ENCODE measurements at regions not wholly inside any gene's neighbourhood (a gene's known extent, or its start where the extent isn't known, plus 50 kb on each side); places are given as distances from the start of the nearest gene placed in this dataset.

DNA sequence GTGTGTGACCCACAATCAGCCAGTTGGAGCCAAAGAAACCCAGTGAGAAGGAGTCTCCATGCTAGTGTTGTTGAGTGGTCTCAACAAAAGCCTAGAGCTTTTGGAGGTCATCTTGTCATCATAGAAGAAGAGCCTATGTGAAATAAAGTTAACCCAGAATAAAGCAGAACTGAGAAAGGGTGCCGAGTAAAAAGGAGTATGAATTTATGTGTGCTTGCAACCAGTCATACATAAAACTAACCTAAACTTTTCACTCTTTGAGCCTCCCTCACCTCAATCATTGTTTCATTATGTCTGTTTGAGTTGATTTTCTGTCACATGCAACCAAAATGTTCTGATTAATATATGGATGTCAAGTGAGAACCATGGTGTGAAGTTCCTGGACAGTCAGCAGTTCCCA lies 599.3 kb upstream of the ZEB2 start:
- no peak for DNase-seq

DNA sequence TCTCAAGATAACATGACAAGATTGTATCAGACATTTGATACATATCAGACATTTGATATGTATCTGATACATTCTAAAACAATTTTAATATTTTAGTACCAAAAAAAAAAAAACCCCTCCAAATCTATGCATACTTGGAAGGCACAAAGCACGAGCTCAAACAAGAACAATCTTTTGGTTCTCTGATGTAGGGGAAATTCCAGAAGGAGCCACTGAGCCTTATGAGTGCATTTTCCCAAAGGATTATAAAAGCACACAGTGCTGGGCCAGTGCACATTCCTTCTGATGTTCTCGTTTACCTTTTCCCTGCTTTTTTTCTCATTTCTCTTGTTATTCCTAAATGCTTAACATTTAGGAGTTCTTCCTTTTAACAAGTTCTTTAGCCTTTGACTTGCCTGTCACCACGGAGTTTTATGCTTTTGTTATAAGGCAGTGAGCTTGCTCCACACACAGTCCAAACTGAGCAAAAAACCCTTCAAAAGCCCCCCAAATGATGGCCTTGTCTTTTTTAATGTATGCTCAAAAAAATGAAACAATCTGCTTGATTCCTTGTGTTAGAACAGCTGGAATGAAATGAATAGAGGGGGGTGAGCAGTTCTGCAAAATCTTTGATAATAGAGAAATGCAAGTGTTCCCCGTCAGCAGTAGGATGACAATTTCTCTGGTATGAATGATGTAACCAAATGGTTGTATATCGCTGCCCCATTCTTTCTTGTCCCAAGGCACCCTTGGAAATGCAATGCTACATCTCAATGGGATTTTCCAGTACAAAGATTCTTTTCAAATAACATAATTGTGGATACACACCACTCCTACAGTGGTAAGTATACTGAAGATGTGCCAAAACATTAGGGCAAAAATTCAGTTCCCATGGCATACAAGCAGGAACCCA lies 597.2 kb upstream of the ZEB2 start:
- DNase-seq = no peak

DNA sequence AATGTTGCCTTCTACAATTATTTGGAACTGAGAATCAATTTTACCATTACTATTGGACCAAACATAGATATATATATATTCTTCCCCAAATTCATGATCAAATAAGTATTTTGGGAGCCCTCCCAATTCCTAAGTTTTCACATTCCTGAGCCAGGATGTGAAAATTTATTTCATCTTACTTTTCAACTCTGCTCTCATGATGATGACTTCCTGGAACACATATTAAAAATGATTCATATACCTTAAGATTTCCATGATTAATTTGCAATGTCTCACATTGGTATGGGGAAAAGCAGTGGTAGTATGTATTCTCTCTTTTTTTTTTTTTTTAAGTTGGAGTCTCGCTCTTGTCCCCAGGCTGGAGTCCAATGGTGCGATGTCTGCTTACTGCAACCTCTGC lies 596.1 kb upstream of the ZEB2 start:
- no peak for DNase-seq

DNA sequence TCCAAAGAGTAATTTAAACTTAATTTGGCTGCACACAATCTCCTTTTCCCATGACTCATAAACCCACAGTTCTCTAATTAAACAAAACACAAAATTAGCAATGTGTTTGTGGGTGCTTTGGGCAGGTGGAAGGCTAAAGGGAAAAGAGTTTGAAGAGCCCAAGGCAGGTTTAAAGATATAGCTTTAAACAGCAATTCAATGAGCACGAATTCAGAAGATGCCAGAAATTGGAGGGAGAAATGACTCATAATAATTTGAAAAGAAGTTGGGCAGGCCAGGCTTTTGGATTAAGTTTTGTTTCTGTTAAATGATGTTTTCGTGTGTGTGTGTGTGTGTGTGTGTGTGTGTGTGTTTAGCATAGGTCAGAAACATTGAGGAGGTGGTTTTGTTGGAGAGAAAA lies 594.8 kb upstream of the ZEB2 start:
- no peak for DNase-seq

DNA sequence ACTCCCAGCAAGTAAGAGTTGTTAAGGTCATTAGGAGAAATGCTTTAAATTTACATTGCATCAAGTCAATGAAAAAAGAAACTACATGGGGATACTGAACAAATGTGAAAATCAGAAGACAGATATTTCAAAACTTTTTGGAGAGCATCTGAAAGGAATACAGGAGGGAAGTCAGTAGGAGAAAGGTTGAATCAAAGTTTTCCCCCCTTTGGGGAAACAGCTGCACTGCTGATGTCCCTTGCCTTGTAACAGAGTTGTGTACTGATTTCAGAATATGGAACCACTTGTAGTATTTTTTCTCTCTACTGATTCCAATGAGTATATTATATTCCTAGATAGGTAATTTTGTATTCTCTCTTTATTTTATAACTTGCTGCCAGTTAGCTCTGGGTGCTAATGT lies 592.5 kb upstream of the ZEB2 start:
- no peak for DNase-seq

DNA sequence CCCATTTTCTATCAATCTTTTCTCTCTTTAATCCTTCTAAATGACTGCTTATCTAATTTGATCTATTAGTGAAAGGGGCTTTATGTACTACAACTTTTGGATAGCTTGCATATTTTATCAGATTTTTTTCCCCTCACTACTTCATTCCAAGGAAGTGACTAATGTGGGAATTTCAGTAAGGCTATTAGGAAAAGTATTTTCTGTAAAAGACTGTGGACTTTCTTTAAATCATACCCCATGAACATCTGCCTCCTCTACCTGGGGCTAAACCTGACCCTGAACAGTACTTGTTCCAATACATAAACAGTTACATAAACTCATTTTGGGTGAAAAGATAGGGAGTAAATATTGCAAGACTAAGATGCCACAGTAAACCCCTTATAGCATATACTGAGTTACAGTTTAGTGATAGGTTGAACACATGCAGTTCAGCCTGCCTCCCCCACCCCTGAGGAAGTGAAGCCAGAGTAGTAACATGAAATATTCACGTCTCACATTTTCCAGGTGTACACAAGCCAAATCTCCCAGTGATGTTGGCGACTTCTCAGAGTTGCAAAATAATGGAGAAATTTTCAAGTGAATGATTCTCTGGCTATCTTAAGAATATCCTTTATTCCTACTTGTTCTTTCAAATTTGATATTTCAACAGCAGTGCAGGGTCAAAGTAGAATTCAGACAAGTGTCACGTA lies 590.9 kb upstream of the ZEB2 start:
- DNase-seq = no peak

DNA sequence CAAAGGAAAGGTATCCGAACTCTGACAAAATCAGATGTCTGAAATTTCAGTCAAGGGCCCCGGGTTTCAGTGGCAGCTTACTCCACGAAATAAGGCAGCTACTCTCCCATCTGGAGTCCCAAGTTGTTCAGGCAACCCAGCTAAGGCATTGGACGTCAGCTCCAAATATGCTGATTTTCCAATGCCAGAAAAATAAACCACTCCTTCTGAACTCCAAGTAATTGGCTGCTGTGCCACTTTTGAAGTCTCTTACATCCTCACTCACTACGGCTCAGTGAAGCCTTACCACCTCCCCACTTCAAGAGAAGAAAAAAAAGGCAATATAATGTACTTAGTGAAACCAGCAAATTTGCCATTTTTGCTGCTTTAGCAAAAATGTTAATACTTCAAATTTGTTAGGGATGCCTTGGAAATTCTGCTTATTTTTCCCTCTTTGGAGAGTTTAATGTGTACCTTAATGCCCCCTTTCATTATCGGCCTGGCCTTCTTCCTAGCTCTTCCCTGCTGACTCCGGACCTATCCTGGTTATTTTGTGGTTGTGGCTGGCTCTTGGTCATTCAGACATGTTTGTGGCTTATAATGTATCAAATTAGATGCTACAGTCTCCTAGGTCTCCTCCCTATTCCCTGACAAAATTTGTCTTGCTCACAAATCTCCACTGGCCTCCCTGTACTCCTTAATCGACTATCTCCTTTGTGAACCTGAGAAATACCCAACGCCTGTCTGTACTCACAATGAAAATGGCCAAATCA lies 589.2 kb upstream of the ZEB2 start:
- DNase-seq = no peak

DNA sequence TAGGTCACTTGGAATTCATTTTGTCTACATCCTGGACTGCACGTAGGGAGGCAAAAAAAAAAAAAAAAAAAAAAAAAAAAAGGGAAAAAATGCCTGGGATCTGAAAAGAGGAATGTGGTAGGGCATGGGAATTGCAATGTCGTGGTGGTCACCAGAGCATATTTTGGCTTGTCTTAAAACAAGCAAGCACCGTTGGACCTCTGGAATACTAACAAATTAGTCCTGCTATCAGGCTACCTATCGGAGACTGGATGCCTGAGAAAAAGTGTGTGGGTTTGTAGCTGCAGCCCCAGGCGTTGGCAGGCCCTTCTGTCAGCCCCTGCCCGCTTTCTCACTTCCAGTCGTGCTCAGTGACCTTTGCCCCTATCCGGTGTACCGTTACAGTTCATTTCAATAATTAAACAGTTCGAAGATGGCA lies 588.5 kb upstream of the ZEB2 start:
- no peak for DNase-seq

DNA sequence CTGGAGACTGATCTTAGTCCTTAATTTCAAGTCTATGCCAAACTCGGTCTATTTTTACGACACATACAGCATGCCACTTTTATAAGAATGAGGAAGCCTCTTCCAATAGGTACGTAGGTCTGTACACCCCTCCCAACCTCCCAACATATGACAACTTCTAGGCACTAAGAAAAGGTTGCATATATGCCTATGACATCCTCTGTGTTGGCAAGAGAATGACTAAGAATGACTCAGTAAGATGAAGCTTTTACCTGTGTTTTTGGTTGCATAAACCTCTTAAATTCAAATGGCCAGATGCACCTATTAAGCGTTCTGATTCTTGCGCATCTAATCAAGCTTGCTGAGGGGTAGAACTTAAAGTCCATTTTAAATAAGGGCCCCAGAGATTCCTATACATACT lies 586.4 kb upstream of the ZEB2 start:
- no peak for DNase-seq

DNA sequence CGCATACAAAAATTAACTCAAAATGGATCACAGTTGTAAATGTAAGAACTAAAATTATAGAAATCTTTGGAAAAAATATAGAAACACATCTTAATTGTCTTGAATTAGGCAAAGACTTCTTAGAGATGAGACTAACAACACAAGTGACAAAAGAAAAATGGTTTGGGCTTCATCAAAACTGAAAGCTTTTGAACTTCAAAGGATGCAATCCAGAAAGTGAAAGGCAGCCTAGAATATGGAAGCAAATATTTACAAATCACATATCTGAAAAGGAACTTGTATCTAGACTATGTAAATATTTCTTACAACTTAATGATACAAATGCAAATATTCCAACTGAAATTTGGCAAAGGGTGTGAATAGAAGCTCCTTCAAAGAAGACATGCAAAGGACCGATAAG lies 582.8 kb upstream of the ZEB2 start:
- no peak for DNase-seq

DNA sequence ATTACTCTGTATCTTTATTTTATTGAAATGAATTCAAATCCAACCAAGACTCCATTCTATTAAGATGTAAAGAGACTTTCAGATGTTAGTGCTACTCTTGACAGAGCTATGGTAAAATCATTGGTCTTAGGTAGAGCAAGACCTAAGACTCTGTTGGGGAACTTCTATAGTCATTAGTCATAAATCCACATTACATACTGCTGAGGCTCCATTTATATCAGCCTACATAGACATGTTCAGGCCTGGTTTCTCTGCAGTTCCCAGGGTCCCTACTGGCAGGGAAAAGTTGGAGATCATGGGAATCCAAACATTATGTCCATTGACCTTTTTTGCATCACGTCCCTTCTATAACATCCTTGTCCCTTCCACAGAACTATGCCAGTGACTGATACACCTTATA lies 580.4 kb upstream of the ZEB2 start:
- DNase-seq = no peak

DNA sequence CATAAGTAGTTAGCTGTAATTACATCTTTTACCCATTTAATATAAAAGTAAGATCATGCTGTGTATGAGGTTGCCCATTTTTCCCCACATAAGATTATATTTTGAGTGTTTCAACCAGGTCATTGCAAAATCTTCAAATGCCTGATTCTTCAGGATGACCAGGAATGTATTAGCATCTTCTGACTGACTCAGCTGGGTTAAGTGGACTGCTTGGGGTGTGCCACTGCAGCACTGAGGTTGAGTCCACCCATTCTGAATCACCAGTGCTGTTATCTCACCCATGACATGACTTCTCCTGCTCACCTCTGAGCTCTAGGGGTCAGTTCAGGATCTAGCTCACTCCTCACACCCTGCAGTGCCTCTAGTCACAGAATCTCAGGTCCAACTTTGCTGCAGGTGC lies 576.7 kb upstream of the ZEB2 start:
- no peak for DNase-seq

DNA sequence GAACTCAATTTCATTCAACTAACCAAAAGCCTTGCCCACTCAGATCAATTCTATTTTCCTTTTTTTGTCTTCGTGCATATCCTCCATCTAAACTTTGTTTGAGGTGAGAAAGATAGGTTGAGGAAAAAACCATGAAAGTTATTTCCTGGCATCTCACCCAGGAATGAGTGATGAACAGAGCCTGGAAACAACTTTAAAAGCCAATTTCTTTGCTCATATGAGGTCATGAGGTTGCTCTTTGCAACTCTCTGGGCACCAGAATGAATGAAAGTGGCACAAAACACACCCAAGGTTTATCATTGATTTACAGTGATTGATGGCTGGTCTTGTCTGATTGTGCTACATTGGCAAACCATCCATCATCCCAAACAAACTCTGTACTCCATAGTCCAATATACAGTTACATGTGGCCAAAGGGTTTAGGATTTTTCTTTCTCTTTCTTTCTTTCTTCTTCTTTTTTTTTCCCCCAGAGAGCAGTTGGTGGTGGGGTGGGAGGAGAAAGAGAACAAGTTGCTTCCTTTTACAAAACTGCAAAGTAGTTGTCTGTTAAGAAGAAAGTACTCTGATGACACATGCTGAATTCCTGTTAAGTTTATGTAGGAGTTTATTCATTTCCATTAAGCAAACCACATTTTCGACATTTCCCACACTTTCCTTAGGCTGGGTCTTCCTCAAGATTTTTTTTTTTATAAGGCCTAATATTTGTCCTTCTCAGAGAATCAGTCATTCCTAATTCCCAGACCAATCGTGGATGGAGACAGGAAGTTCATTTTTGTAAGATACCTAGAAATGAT lies 575.9 kb upstream of the ZEB2 start:
- DNase-seq = no peak

DNA sequence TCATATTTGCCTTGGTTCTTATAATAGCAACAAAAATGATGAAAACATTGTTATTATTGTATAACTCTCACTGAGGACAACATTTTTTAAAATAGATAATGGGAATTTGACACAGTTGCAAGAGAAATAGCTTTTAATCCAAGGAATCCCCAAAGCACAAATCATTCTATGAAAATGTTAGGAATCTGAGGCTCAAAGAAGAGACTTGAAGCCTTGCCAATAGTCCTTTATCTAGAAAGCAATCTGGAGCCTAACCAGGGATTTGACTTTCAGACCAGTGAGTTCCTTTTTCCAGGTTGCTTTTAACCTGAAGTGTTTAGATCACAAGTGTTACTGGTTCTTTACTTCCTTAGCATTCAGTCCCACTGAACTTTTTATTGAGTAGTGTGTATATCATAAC lies 574.5 kb upstream of the ZEB2 start:
- DNase-seq = no peak

DNA sequence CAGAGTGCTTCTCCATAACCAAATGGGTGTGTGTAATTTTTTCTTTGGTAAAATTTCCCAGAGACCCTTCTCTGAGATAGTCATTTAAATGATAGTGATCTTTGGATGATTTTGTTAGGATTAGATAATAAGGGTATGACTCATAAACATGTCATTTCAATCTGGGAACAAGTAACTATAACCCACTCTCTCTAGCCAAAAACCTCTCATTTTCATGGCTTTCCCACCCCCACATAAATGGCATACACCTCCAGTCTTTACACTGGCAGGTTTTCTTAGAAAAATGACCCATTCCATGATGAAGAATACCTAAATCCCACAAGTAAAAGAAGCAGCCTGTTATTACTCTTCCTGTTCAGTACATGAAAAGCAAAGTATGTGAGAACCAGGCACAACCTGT lies 572.0 kb upstream of the ZEB2 start:
- no peak for DNase-seq

DNA sequence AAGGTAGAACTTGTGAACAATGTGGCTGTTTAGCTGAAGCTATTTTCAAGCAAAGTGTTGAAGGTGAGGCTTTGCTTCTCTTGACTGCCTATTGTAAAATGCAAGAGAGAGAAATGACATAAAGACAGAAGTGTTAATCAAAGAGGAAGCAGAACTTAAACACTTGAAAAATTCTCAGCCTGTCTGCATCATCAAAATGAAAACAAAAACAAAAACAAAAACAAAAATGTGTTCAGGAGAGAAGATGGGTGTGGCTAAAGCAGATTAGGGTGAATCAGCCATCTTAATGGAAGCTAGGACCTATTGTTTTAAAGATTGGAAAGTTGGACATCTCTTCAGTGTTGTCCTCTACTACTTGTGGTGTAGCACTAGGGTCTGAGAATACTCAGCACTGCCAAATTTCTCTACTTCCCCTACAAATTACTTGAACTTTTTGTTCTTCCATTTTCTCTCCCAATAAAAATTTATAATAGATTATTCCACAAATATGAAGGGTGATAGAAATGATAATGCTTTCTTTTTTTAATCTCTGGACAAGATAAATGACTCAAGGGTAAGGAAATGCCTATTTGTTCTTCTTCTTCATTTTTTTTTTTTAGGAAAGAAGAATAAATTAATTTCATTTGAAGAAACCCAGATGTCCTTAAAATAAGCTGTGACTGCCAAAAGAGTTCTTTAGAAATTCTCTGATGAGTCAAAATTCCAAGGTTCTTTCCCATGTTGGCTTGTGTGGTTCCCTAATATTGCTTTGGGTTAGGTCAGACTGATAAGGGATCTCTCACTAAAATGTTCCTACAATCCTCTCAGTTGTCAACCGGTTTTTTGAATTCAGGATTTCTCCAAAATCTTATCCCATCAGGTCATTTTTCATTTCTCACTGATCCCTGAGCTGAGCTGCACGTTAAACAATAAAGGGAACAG lies 571.2 kb upstream of the ZEB2 start:
- DNase-seq = no peak

DNA sequence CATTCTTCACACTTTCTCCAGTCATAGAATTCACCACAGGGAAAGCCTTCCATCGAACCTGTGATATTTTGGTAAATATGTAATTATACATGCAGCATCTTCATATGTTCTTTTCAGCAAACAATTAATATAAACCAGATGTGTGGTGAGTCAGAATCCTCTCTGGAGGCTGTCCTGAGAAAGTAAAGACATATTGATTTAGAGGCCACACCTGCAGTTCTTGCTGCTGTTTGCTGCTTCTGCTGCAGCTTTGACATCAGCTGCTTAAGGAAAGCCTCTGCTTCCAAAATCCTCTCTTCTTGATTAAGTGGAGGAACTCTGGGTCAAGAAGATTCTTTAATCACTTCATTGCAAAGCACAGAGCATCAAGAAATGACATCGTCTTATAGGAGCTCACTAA lies 568.8 kb upstream of the ZEB2 start:
- DNase-seq = no peak

DNA sequence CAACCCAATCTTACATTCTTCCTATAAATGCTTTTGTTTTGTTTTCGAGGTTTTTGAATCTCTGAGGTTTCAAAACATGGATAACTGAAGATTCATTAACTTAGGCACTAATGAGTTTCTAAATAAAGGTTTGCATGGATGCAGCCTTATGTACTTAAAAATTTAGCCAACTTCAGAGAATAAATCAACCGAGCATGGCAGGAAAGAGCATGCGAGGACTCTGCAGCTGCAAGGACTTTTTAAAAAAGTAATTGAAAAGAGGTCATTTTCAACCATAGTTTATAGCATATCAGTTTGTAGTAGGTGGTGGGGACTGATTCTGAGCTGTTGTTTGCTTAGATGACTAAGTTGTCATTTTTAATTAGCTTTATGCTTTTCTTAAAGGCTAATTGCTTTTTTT lies 567.0 kb upstream of the ZEB2 start:
- DNase-seq = no peak

DNA sequence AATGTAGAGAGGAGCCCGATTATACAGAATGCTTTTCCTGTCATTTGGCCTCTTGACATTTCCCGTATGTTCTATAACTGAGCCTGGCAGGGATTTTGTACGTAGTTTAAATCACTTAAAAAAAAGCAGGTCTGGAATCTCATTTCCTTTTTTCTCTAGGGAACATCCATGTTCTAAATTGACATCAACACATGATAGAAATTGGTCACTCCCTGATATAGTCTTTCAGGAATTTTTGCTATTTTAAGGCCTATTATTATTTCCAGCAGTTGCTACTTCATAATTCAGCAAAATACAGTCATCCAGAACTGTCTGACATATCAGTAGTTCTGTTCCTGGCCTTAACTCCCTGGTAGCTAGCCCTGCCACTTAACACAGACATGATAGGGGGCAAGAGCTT lies 565.7 kb upstream of the ZEB2 start:
- no peak for DNase-seq

DNA sequence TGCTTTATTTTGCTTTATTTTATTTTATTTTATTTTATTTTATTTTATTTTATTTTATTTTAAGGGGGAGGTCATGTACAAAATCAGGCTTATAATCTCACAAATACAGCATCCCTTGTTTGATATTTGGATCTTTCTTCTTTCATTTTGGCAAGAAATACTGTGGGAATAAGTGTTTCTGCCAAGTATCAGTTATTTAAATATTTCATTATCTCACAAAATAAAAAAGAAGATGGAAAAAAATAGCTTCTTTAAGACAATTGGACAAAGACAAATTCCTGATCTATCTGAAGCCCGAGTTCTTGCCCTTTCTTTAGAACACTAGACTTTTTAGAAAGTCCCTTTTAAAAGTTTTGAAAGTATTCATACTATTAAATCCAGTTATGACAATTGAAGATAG lies 560.5 kb upstream of the ZEB2 start:
- no peak for DNase-seq

DNA sequence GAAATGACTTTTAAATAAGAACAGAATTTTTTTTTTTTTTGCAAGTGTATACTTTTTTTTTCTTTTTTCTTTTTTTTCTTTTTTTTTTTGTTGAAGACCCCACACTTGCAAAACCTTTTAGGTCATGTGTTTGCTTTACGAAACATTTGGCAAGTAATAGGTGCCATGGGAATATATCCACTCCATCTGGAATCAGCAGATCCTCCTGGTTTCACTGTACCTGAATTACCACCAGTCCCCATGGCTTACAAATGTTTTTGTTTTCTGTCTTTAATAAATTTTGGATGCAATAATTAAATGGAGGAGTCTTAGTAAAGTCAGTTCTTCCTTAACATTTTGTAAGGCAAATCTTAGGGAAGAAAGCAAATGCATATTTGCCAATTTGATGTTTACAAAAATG lies 559.7 kb upstream of the ZEB2 start:
- DNase-seq = no peak

DNA sequence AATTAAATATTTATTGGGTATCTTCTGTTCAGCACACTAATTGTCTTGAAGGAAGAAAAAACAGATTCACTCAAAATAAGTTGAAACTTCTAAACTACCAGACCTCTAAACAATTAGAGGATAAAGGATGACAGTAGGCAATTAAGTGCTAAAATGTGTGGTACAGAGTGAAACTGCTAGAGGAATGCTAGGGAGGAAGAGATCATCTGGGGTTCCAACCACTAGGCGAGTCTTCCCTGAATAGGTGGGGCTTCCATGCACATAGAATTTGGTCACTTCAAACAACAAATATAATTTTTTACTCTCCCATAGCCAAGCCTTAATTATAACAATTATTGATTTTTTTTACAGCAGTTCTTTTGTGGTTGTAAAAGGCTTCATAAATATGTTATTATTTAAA lies 559.0 kb upstream of the ZEB2 start:
- DNase-seq = no peak
